ENCODE measurements at regions not wholly inside any gene's neighbourhood (a gene's known extent, or its start where the extent isn't known, plus 50 kb on each side); places are given as distances from the start of the nearest gene placed in this dataset.
"Not testable (repeated sequence)": the region's sequence is repeated elsewhere in the genome, so short reads cannot be mapped to it uniquely, and the experiment has no call there.

DNA sequence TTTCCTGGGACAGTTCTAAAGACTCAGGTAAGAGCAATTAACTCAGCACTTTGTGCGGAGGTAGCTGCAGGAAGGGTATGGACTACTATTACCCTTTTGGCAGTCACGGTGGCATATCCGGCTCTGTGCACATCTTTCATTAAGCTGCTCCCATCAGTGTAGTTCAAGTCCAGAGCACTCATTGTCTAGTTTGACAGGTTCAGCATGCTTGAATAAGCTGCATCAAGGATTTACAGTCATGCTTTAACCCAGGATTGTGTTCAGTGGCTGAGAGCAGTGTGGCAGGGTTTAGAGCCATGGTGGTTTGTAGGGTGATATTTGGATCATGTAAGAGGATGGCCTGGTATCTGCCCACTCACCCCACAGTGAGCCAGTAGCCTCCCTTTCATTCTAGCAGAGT lies 294.5 kb upstream of the NPAP1 start:
- TF ChIP-seq, protein P1, sequence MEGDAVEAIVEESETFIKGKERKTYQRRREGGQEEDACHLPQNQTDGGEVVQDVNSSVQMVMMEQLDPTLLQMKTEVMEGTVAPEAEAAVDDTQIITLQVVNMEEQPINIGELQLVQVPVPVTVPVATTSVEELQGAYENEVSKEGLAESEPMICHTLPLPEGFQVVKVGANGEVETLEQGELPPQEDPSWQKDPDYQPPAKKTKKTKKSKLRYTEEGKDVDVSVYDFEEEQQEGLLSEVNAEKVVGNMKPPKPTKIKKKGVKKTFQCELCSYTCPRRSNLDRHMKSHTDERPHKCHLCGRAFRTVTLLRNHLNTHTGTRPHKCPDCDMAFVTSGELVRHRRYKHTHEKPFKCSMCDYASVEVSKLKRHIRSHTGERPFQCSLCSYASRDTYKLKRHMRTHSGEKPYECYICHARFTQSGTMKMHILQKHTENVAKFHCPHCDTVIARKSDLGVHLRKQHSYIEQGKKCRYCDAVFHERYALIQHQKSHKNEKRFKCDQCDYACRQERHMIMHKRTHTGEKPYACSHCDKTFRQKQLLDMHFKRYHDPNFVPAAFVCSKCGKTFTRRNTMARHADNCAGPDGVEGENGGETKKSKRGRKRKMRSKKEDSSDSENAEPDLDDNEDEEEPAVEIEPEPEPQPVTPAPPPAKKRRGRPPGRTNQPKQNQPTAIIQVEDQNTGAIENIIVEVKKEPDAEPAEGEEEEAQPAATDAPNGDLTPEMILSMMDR (conservative IDR thresholded peaks at IDR 0.05) = not testable (repeated sequence)
- TF ChIP-seq ZFX (IDR thresholded peaks at IDR 0.05) = not testable (repeated sequence)
